WTC11 (cell line): ENCODE measurements at regions not wholly inside any gene's neighbourhood (a gene's known extent, or its start where the extent isn't known, plus 50 kb on each side); places are given as distances from the start of the nearest gene placed in this dataset.

Source experiments
- CTCF ChIP-seq: fragments of 200-600 bp; IDR thresholded peaks from 2 replicates; pipeline ENCODE4 v1.8.0; 2022; ENCODE audit warnings: antibody characterized with exemption
- ZNF138 ChIP-seq: sonication (generic); formaldehyde crosslinking; conservative IDR thresholded peaks from 2 replicates; pipeline ENCODE4 v1.8.1; 2022; ENCODE audit warnings: mild to moderate bottlenecking, moderate library complexity, missing genetic modification reagents

- no peak for TF ChIP-seq CTCF
- no peak for TF ChIP-seq ZNF138
Measured at GRCh38 chr2:149648282-149649030, 60.9 kb upstream of the MMADHC start.
